MM.1S (cell line): ENCODE measurements at regions not wholly inside any gene's neighbourhood (a gene's known extent, or its start where the extent isn't known, plus 50 kb on each side); places are given as distances from the start of the nearest gene placed in this dataset.
"Not testable (repeated sequence)": the region's sequence is repeated elsewhere in the genome, so short reads cannot be mapped to it uniquely, and the experiment has no call there.

ENCODE experiments used
- DNase-seq: peaks from one replicate; pipeline ENCODE4 v3.0.0-alpha.2; 2015
- H2AFZ ChIP-seq: fragments of 300-600 bp; sonication (generic); 2 replicates; pipeline ENCODE4 v1.6.0; 2016; ENCODE audit warnings: antibody characterized with exemption, low read length
- H3F3A ChIP-seq: fragments of 300-600 bp; sonication (generic); 2 replicates; pipeline ENCODE4 v1.6.1; 2016; ENCODE audit warnings: mild to moderate bottlenecking, antibody characterized with exemption, low read length, moderate library complexity, mixed read lengths; ENCODE audit not compliant: insufficient read depth
- H3K27ac ChIP-seq: fragments of 300-600 bp; sonication (generic); 2 replicates; pipeline ENCODE4 v1.5.1; 2016; ENCODE audit warnings: mild to moderate bottlenecking, low read length
- H3K27me3 ChIP-seq: fragments of 300-600 bp; sonication (generic); replicated peaks from 2 replicates; pipeline ENCODE4 v1.6.0; 2016; ENCODE audit warnings: low read length; ENCODE audit not compliant: insufficient read depth
- H3K36me3 ChIP-seq: fragments of 300-600 bp; sonication (generic); replicated peaks from 2 replicates; pipeline ENCODE4 v1.6.1; 2016; ENCODE audit warnings: mild to moderate bottlenecking, low read length, mixed read lengths; ENCODE audit not compliant: insufficient read depth
- H3K4me1 ChIP-seq: fragments of 300-600 bp; sonication (generic); 2 replicates; pipeline ENCODE4 v1.6.1; 2016; ENCODE audit warnings: low read length, mixed read lengths
- H3K4me2 ChIP-seq: fragments of 300-600 bp; sonication (generic); 2 replicates; pipeline ENCODE4 v1.6.0; 2016; ENCODE audit warnings: low read depth, low read length
- H3K4me3 ChIP-seq: fragments of 300-600 bp; sonication (generic); 2 replicates; pipeline ENCODE4 v1.5.1; 2016; ENCODE audit warnings: low read length, mixed read lengths
- H3K79me2 ChIP-seq: fragments of 300-600 bp; sonication (generic); 2 replicates; pipeline ENCODE4 v1.6.1; 2016; ENCODE audit warnings: mixed run types, low read length, mixed read lengths
- H3K9ac ChIP-seq: fragments of 300-600 bp; sonication (generic); 2 replicates; pipeline ENCODE4 v1.6.1; 2016; ENCODE audit warnings: low read length, mixed read lengths
- H3K9me2 ChIP-seq: fragments of 300-600 bp; sonication (generic); replicated peaks from 2 replicates; pipeline ENCODE4 v1.6.1; 2016; ENCODE audit warnings: mild to moderate bottlenecking, low read length, mixed read lengths; ENCODE audit not compliant: insufficient read depth
- H3K9me3 ChIP-seq: fragments of 300-600 bp; sonication (generic); replicated peaks from 2 replicates; pipeline ENCODE4 v1.6.1; 2016; ENCODE audit warnings: mild to moderate bottlenecking, low read length, mixed read lengths; ENCODE audit not compliant: insufficient read depth
- H4K20me1 ChIP-seq: fragments of 300-600 bp; sonication (generic); 2 replicates; pipeline ENCODE4 v1.6.1; 2016; ENCODE audit warnings: mild to moderate bottlenecking, low read length, moderate library complexity, mixed read lengths; ENCODE audit not compliant: insufficient read depth
- CTCF ChIP-seq: fragments of 300-600 bp; sonication (generic); IDR thresholded peaks from 2 replicates; pipeline ENCODE4 v1.5.1; 2016; ENCODE audit warnings: antibody characterized with exemption, low read length, mixed read lengths
- EZH2 ChIP-seq: fragments of 300-600 bp; sonication (generic); optimal IDR thresholded peaks from 2 replicates; pipeline ENCODE3; 2017; ENCODE audit warnings: low read depth, mild to moderate bottlenecking, antibody characterized with exemption, low read length, mixed read lengths
- EZH2phosphoT487 ChIP-seq: fragments of 300-600 bp; sonication (generic); IDR thresholded peaks from 2 replicates; pipeline ENCODE4 v1.6.1; 2018; ENCODE audit warnings: antibody characterized with exemption, low read length

DNA sequence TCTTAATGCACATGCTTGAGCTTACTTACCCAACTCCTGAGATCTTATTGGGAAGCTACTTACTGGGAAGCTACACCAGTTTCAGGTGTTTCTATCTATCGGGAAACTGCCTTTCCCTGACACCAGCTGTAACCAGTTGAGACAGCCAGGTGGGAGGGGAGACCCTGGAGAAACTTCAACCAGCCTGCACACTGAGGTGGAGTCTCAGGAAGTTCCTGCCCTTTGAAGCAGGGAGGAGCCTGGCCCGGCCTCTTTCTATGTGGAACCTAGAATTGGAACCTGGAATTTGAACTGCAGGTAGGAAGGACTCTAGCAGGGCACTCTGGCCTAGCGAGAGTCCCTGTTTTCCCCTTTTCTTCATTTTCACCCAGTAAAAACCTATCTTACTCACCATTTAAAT lies 425.8 kb upstream of the PABPC4L start:
- Histone ChIP-seq H3K4me2 (no peak overlapping the region), H3K9ac (no peak overlapping the region), H4K20me1 (no peaks in the 10 kb centered on the region), H3K9me3 (no peaks in the 10 kb centered on the region), H3K79me2 (no peaks in the 10 kb centered on the region), H3F3A (no peaks in the 10 kb centered on the region), H3K27me3 (no peaks in the 10 kb centered on the region), H3K27ac (no peak overlapping the region), H3K9me2 (no peaks in the 10 kb centered on the region), H3K4me1 (no peaks in the 10 kb centered on the region), H3K4me3 (no peak overlapping the region), H2AFZ (no peak overlapping the region), H3K36me3 (no peaks in the 10 kb centered on the region)
- no peak for TF ChIP-seq EZH2phosphoT487
- TF ChIP-seq EZH2, result no peak
- no peak for TF ChIP-seq CTCF
- DNase-seq, result no peak

- no peak overlapping the region for H3K9ac ChIP-seq
- H3K27me3 ChIP-seq, result no peaks in the 10 kb centered on the region
- no peaks in the 10 kb centered on the region for H3K36me3 ChIP-seq
- H3K4me3 ChIP-seq, result no peak overlapping the region
- DNase-seq, result no peak
- no peak overlapping the region for H3K27ac ChIP-seq
- no peak overlapping the region; the same call in 1 of the 2 replicates for H2AFZ ChIP-seq
- no peaks in the 10 kb centered on the region for H4K20me1 ChIP-seq
- no peaks in the 10 kb centered on the region for H3K9me3 ChIP-seq
- TF ChIP-seq EZH2phosphoT487 (no peak), EZH2 (no peak), CTCF (no peak)
- H3K79me2 ChIP-seq, result no peaks in the 10 kb centered on the region
- H3F3A ChIP-seq, result no peaks in the 10 kb centered on the region
- no peaks in the 10 kb centered on the region for H3K4me1 ChIP-seq
- H3K4me2 ChIP-seq, result no peak overlapping the region
- H3K9me2 ChIP-seq, result no peaks in the 10 kb centered on the region
Observed at GRCh38 chr4:134624365-134624764, 422.8 kb upstream of the PABPC4L start.

- H4K20me1 ChIP-seq, H3K9me3 ChIP-seq, H3K79me2 ChIP-seq, H3F3A ChIP-seq, H3K4me2 ChIP-seq, DNase-seq, H3K27me3 ChIP-seq, H3K4me1 ChIP-seq, H3K36me3 ChIP-seq, H2AFZ ChIP-seq, H3K27ac ChIP-seq, H3K9me2 ChIP-seq, H3K4me3 ChIP-seq, H3K9ac ChIP-seq: not testable (repeated sequence)
Observed at GRCh38 chr4:134622626-134623575, 421.3 kb upstream of the PABPC4L start.

- no peaks in the 10 kb centered on the region for H3K9me2 ChIP-seq
- no peak overlapping the region for H3K9ac ChIP-seq
- TF ChIP-seq CTCF (no peak), EZH2 (no peak), EZH2phosphoT487 (no peak)
- H3K4me1 ChIP-seq, result no peaks in the 10 kb centered on the region
- H3K27me3 ChIP-seq, result no peaks in the 10 kb centered on the region
- H3K36me3 ChIP-seq, result no peaks in the 10 kb centered on the region
- no peak overlapping the region for H3K4me3 ChIP-seq
- no peak overlapping the region for H3K27ac ChIP-seq
- H2AFZ ChIP-seq, result no peak overlapping the region
- no peaks in the 10 kb centered on the region for H3F3A ChIP-seq
- no peaks in the 10 kb centered on the region for H3K79me2 ChIP-seq
- H3K9me3 ChIP-seq, result no peaks in the 10 kb centered on the region
- H4K20me1 ChIP-seq, result no peaks in the 10 kb centered on the region
- H3K4me2 ChIP-seq, result no peak overlapping the region
- DNase-seq, result no peak
Observed at GRCh38 chr4:134622199-134622598, 420.6 kb upstream of the PABPC4L start.

DNA sequence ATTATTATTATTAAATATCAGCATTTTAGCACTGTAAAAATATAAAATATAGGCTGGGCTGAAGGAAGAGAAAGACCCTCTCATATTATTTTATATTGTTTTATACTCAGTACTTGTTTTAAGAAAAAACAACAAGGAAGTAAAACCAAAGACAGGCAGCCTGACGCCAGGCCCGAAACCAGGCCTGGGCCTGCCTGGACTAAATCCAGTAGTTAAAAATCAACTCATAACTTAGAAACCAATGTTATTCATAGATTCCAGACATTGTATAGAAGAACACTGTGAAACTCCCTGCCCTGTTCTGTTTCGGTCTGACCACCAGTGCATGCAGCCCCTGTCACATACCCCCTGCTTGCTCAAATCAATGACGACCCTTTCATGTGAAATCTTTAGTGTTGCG lies 420.1 kb upstream of the PABPC4L start:
- H3K36me3 ChIP-seq, H3K9me2 ChIP-seq, H3K27ac ChIP-seq, DNase-seq, H3K4me2 ChIP-seq, H3K9ac ChIP-seq, H2AFZ ChIP-seq, H3K27me3 ChIP-seq, H3F3A ChIP-seq, H3K9me3 ChIP-seq, H3K79me2 ChIP-seq, H4K20me1 ChIP-seq, H3K4me1 ChIP-seq, H3K4me3 ChIP-seq: not testable (repeated sequence)
